NCI-H69 (cell line): ENCODE measurements at regions not wholly inside any gene's neighbourhood (a gene's known extent, or its start where the extent isn't known, plus 50 kb on each side); places are given as distances from the start of the nearest gene placed in this dataset.

Source experiments
- DNase-seq: peaks from one replicate; lab custom pipeline; 2025; lab: John Stamatoyannopoulos, UW

GRCh38 chr5:164289526-164289925 is 784.1 kb downstream of the MAT2B start:
- no peak for DNase-seq

GRCh38 chr5:164296603-164297080 is 791.2 kb downstream of the MAT2B start:
- DNase-seq, result peak; percentile 94

GRCh38 chr5:164298165-164298564 is 792.7 kb downstream of the MAT2B start:
- DNase-seq, result peak; percentile 35

- DNase-seq, result peak; percentile 64
These were observed 794.9 kb downstream of the MAT2B start for GRCh38 chr5:164300295-164300694.

GRCh38 chr5:164301136-164301535 is 795.7 kb downstream of the MAT2B start:
- DNase-seq, result peak; percentile 55

- peak; percentile 81 for DNase-seq
These were observed 796.3 kb downstream of the MAT2B start for GRCh38 chr5:164301708-164302107.

- peak; percentile 82 for DNase-seq
These were observed 797.3 kb downstream of the MAT2B start for GRCh38 chr5:164302533-164303235.

GRCh38 chr5:164303646-164304215 is 798.3 kb downstream of the MAT2B start:
- DNase-seq, result peak; percentile 64

GRCh38 chr5:164306662-164307061 is 801.2 kb downstream of the MAT2B start:
- DNase-seq, result no peak

- DNase-seq, result no peak
These were observed 807.4 kb downstream of the MAT2B start for GRCh38 chr5:164312801-164313200.

- no peak for DNase-seq
These were observed 812.3 kb downstream of the MAT2B start for GRCh38 chr5:164317676-164318075.

GRCh38 chr5:164319161-164319560 is 813.7 kb downstream of the MAT2B start:
- no peak for DNase-seq

- DNase-seq, result no peak
These were observed 818.8 kb downstream of the MAT2B start for GRCh38 chr5:164324239-164324638.

GRCh38 chr5:164326219-164326618 is 820.8 kb downstream of the MAT2B start:
- DNase-seq, result no peak

GRCh38 chr5:164327166-164327565 is 821.7 kb downstream of the MAT2B start:
- DNase-seq, result peak; percentile 38

- DNase-seq, result peak; percentile 24
These were observed 827.2 kb downstream of the MAT2B start for GRCh38 chr5:164332349-164333196.

GRCh38 chr5:164335837-164336236 is 830.4 kb downstream of the MAT2B start:
- DNase-seq, result peak; percentile 31

GRCh38 chr5:164336276-164336675 is 830.9 kb downstream of the MAT2B start:
- DNase-seq, result no peak

GRCh38 chr5:164336906-164337305 is 831.5 kb downstream of the MAT2B start:
- no peak for DNase-seq

- peak; percentile 94 for DNase-seq
These were observed 835.7 kb downstream of the MAT2B start for GRCh38 chr5:164341056-164341619.

GRCh38 chr5:164345173-164345849 is 839.9 kb downstream of the MAT2B start:
- peak; percentile 100 for DNase-seq

GRCh38 chr5:164345853-164346252 is 840.4 kb downstream of the MAT2B start:
- peak; percentile 57 for DNase-seq
